C4-2B (cell line): ENCODE measurements at regions not wholly inside any gene's neighbourhood (a gene's known extent, or its start where the extent isn't known, plus 50 kb on each side); places are given as distances from the start of the nearest gene placed in this dataset.

ENCODE experiments used
- H3K27ac ChIP-seq: fragments of 450-650 bp; 2 replicates; pipeline ENCODE4 v1.5.1; 2017
- CTCF ChIP-seq: fragments of 450-650 bp; conservative IDR thresholded peaks from 2 replicates; pipeline ENCODE4 v1.5.1; 2017; ENCODE audit warnings: mild to moderate bottlenecking
- ZFX ChIP-seq: fragments of 450-650 bp; IDR thresholded peaks from 2 replicates; pipeline ENCODE4 v1.6.1; 2017

GRCh38 chr10:65808687-65809333 is 1117.0 kb upstream of the LRRTM3 start:
- no peak overlapping the region for H3K27ac ChIP-seq
- no peak for TF ChIP-seq CTCF
- no peak for TF ChIP-seq ZFX

- TF ChIP-seq CTCF, result no peak
- TF ChIP-seq ZFX, result no peak
- H3K27ac ChIP-seq, result no peak overlapping the region
These were observed 1113.8 kb upstream of the LRRTM3 start for GRCh38 chr10:65811931-65812525.

GRCh38 chr10:65816536-65816935 is 1109.3 kb upstream of the LRRTM3 start:
- no peak for TF ChIP-seq ZFX
- no peak for TF ChIP-seq CTCF
- H3K27ac ChIP-seq, result no peak overlapping the region

GRCh38 chr10:65818990-65819389 is 1106.8 kb upstream of the LRRTM3 start:
- no peak overlapping the region for H3K27ac ChIP-seq
- TF ChIP-seq CTCF (no peak), ZFX (no peak)

- no peak overlapping the region for H3K27ac ChIP-seq
- TF ChIP-seq ZFX, result no peak
- no peak for TF ChIP-seq CTCF
These were observed 1098.5 kb upstream of the LRRTM3 start for GRCh38 chr10:65827359-65827758.

GRCh38 chr10:65838811-65839210 is 1087.0 kb upstream of the LRRTM3 start:
- no peak overlapping the region for H3K27ac ChIP-seq

More at GRCh38 chr10:65838811-65839210, 1087.0 kb upstream of the LRRTM3 start:
- TF ChIP-seq ZFX (no peak), CTCF (no peak)
